ENCODE measurements at regions not wholly inside any gene's neighbourhood (a gene's known extent, or its start where the extent isn't known, plus 50 kb on each side); places are given as distances from the start of the nearest gene placed in this dataset.

DNA sequence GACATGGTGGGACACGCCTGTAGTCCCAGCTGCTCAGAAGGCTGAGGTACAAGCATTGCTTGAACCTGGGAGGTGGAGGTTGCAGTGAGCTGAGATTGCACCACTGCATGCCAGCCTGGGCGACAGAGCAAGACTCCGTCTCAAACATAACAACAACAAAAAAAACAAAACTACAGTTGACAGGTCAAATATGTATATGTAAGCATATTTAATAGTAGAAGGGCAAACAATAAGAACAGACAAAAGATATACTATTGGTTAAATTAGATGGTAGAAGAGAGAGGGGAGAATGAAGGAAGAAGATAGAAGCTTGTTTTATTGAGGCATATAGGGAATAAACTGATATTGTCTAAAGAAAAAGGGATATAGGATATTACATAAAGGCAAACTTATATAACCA lies 247.1 kb downstream of the KLF13 start:
- TF ChIP-seq ZFX (IDR thresholded peaks at IDR 0.05): no peak
- TF ChIP-seq, protein P1, sequence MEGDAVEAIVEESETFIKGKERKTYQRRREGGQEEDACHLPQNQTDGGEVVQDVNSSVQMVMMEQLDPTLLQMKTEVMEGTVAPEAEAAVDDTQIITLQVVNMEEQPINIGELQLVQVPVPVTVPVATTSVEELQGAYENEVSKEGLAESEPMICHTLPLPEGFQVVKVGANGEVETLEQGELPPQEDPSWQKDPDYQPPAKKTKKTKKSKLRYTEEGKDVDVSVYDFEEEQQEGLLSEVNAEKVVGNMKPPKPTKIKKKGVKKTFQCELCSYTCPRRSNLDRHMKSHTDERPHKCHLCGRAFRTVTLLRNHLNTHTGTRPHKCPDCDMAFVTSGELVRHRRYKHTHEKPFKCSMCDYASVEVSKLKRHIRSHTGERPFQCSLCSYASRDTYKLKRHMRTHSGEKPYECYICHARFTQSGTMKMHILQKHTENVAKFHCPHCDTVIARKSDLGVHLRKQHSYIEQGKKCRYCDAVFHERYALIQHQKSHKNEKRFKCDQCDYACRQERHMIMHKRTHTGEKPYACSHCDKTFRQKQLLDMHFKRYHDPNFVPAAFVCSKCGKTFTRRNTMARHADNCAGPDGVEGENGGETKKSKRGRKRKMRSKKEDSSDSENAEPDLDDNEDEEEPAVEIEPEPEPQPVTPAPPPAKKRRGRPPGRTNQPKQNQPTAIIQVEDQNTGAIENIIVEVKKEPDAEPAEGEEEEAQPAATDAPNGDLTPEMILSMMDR (conservative IDR thresholded peaks at IDR 0.05): no peak
- no peak overlapping the region for H3K27ac ChIP-seq

DNA sequence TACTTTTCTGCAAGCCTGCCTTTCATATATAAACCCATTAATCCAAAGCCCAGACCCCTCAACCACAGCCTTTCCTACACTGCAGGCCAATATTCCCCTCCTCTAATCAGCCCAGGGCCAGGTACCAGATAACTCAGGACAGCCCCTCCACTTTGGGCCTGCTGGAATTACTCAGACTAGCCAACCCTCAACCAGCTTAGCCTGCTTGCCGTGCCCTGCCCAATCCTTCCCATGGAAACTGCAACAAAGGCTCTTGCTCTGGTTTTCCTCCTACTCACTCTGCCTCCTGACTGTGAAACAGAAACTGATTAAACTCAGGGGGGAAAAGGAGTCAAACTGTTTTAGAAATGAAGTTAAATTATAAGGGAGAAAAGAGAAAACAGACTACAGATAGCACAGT lies 248.1 kb downstream of the KLF13 start:
- TF ChIP-seq ZFX (IDR thresholded peaks at IDR 0.05): no peak
- TF ChIP-seq, protein P1 (conservative IDR thresholded peaks at IDR 0.05): no peak

DNA sequence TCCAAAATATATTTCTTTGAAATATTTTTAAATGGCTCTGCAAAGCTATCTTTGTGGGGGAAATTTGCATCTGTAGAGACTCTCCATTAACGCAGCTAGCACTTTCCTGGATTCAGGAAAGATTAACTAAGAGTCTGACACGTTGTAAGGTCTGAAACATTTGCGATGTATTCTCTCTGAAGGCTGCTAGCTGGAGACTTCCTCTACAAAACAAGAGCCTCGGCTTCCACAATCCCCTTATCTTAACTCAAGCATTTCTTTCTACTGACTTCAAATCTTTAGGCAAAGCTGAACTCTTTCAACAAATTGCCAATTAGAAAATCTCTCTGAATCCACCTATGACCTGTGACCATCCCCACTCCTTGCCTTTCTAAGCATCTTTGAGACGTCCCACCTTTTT lies 250.5 kb downstream of the KLF13 start:
- no peak for TF ChIP-seq ZFX (IDR thresholded peaks at IDR 0.05)
- TF ChIP-seq, protein P1 (conservative IDR thresholded peaks at IDR 0.05): no peak
- no peak overlapping the region for H3K27ac ChIP-seq

More for the DNA sequence above, 248.1 kb downstream of the KLF13 start:
- no peak overlapping the region for H3K27ac ChIP-seq

DNA sequence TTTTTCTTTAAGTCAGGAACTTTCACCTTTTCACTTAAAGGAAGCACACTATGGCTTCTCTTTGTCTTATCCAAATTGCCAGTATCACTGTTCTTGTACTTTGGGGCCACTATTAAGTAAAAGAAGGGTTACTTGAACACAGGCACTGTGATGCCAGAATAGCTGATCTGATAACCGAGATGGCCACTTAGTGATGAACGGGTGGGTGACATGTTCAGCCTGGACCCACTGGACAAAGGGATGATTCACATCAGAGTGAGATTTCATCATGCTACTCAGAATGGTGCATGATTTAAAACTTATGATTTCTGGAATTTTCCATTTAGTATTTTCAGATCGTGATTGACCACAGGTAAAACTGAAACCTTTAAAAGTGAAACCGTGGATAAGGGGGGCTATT lies 252.6 kb downstream of the KLF13 start:
- H3K27ac ChIP-seq: no peak overlapping the region
- TF ChIP-seq, protein P1 (conservative IDR thresholded peaks at IDR 0.05): no peak
- no peak for TF ChIP-seq ZFX (IDR thresholded peaks at IDR 0.05)

DNA sequence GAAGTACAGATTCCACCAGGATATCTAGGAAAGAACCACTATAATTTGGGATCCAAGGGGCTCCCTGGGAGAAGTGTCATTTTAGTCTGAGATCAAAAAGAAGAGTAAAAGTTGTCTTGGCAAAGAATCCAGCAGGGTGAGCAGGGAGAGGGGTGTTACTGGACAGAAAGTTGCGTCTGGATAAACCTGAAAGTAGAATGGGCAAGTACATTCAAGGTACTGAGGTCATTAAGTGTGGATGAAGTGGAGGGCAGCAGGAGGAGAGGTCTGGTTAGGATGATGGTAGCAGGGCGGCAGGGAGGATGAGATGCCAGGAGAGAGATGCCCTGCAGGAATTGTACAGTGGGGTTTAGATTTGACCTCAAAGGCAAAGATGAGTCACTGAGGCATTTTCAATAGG lies 253.3 kb downstream of the KLF13 start:
- no peak overlapping the region for H3K27ac ChIP-seq
- TF ChIP-seq ZFX (IDR thresholded peaks at IDR 0.05): no peak
- TF ChIP-seq, protein P1 (conservative IDR thresholded peaks at IDR 0.05): no peak

DNA sequence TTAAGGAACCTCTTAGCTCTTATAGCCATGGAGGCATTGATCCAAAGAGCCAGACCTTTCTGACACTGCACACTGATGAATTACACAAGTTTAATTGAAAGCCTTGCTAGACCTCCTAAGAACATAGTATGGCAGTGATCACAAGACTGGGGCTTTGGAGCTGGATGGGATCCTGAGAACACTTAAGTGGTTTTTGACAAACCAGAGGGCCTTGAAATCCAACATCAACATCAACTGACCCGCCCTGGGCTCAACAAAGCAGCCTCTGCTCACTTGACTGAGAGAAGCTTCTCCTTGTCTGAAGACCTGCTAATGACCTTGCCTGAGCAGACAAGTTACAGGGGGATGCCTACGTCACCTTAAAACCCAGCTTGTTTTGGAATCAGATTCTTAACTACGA lies 257.6 kb downstream of the KLF13 start:
- no peak overlapping the region for H3K27ac ChIP-seq
- TF ChIP-seq ZFX (IDR thresholded peaks at IDR 0.05): no peak
- TF ChIP-seq, protein P1 (conservative IDR thresholded peaks at IDR 0.05): no peak

DNA sequence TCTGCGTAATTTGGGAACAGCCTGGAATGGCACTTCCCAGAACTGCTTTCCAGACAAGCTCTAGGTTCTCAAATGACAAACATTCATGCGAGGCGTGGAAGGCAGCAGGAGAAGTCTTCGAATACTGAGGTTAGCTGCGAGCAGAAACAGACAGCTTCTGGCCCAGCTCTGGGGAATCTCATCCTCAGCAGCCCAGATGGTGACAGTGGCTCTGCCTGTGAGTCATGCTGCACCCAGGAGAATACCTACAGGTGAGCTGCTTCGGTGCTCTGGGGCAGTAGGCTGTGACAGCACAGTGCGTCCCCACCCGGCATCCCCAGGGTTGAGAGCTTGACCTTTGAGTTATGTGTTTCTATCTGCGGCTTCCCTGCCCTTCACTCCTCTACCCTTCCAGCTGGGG lies 258.6 kb downstream of the KLF13 start:
- TF ChIP-seq, protein P1 (conservative IDR thresholded peaks at IDR 0.05): no peak
- TF ChIP-seq ZFX (IDR thresholded peaks at IDR 0.05): no peak
- H3K27ac ChIP-seq: no peak overlapping the region

All from C4-2B (cell line).